ENCODE measurements at regions not wholly inside any gene's neighbourhood (a gene's known extent, or its start where the extent isn't known, plus 50 kb on each side); places are given as distances from the start of the nearest gene placed in this dataset.

GRCh38 chr3:59481776-59482400, 432.1 kb upstream of the CFAP20DC start:
- no peak for ATAC-seq
- no peak overlapping the region for H3K4me2 ChIP-seq
- ChIA-PET POLR2A (no interaction called here), CTCF (no interaction called here)
- 25% methylated on average over 3 of the region's 3 CpGs for WGBS (ENCODE audit: missing lambda C conversion rate)
- no peak for TF ChIP-seq EHMT2 (IDR thresholded peaks at IDR 0.05; ENCODE audit: low read depth)
- no peak for TF ChIP-seq REST (IDR thresholded peaks at IDR 0.05)
- no peak for DNase-seq (ENCODE audit: low read depth in 1 of 2, low spot score in 1 of 2)
- H3K4me1 ChIP-seq = no peaks in the 10 kb centered on the region
- no peak for FAIRE-seq
- no peak overlapping the region for H3K4me3 ChIP-seq
- H3K27ac ChIP-seq = no peak overlapping the region
- H3K9me3 ChIP-seq = no peaks in the 10 kb centered on the region

- Histone ChIP-seq H3K9me3 (no peaks in the 10 kb centered on the region), H3K4me2 (peak overlapping the region; percentile 37; the same call in 1 of the 3 replicates), H3K4me1 (no peaks in the 10 kb centered on the region), H3K4me3 (no peak overlapping the region), H3K27ac (no peak overlapping the region)
- no peak for TF ChIP-seq JUNB (IDR thresholded peaks at IDR 0.05)
- TF ChIP-seq KDM1A (IDR thresholded peaks at IDR 0.05; ENCODE audit: low read depth) = no peak
- no peak for TF ChIP-seq JUN (IDR thresholded peaks at IDR 0.05)
- TF ChIP-seq E2F6 (IDR thresholded peaks at IDR 0.05; ENCODE audit: borderline replicate concordance, low read depth) = no peak
- TF ChIP-seq FOSL2 (IDR thresholded peaks at IDR 0.05) = no peak
- TF ChIP-seq FOSL2 (CRISPR knock-in tag; IDR thresholded peaks at IDR 0.05) = no peak
- no peak for TF ChIP-seq MAZ (IDR thresholded peaks at IDR 0.05; ENCODE audit: borderline replicate concordance, low read depth, low read length)
- no peak for TF ChIP-seq HDAC2 (IDR thresholded peaks at IDR 0.05)
- no peak for TF ChIP-seq HOXA7 (CRISPR knock-in tag; IDR thresholded peaks at IDR 0.05)
- TF ChIP-seq SREBF2 (IDR thresholded peaks at IDR 0.05) = no peak
- TF ChIP-seq PBX3 (IDR thresholded peaks at IDR 0.05) = no peak
- TF ChIP-seq BCL3 (IDR thresholded peaks at IDR 0.05) = no peak
- no peak for TF ChIP-seq EHF (CRISPR knock-in tag; IDR thresholded peaks at IDR 0.05)
- TF ChIP-seq GATA3 (IDR thresholded peaks at IDR 0.05; ENCODE audit: borderline replicate concordance) = no peak
- no peak for TF ChIP-seq MYC (IDR thresholded peaks at IDR 0.05; ENCODE audit: borderline replicate concordance, low read length)
- TF ChIP-seq CHD2 (IDR thresholded peaks at IDR 0.05; ENCODE audit: low read length, partially characterized antibody) = no peak
- DNase-seq (ENCODE audit: low read depth in 1 of 2, low spot score in 1 of 2) (no peak), FAIRE-seq (no peak), ATAC-seq (no peak)
- CTCF ChIA-PET = no interaction called here
- POLR2A ChIA-PET = no interaction called here
- 14% methylated on average over 5 of the region's 5 CpGs for WGBS (ENCODE audit: missing lambda C conversion rate)
These were observed 430.7 kb upstream of the CFAP20DC start for GRCh38 chr3:59480486-59480995.

GRCh38 chr3:59473636-59474035, 423.8 kb upstream of the CFAP20DC start:
- ATAC-seq = no peak
- under 1% methylated on average over 4 of the region's 4 CpGs for WGBS (ENCODE audit: missing lambda C conversion rate)
- TF ChIP-seq SREBF2 (IDR thresholded peaks at IDR 0.05) = no peak
- no peaks in the 10 kb centered on the region for H3K9me3 ChIP-seq
- no peak for DNase-seq (ENCODE audit: low read depth in 1 of 2, low spot score in 1 of 2)
- no peak overlapping the region for H3K4me2 ChIP-seq
- no peaks in the 10 kb centered on the region for H3K4me1 ChIP-seq
- FAIRE-seq = no peak
- no peak overlapping the region for H3K27ac ChIP-seq
- POLR2A ChIA-PET = no interaction called here
- CTCF ChIA-PET = no interaction called here
- H3K4me3 ChIP-seq = no peak overlapping the region
